SJSA1 (cell line): ENCODE measurements at regions not wholly inside any gene's neighbourhood (a gene's known extent, or its start where the extent isn't known, plus 50 kb on each side); places are given as distances from the start of the nearest gene placed in this dataset.
A peak's percentile ranks its signal among the peaks of the same experiment; 100 is the strongest.

Experiments used
- DNase-seq, 2 experiments: peaks; one replicate each; pipeline ENCODE4 v3.0.0-alpha.2; 2015 to 2020; ENCODE audit warnings: low spot score in 2 of 2, low read depth in 1 of 2
- H3K27ac ChIP-seq: fragments of 250-450 bp; sonication (Bioruptor Pico); 2 replicates; pipeline ENCODE4 v1.5.1; 2020; ENCODE audit warnings: mild to moderate bottlenecking, moderate library complexity
- H3K27me3 ChIP-seq: fragments of 250-450 bp; sonication (Bioruptor Pico); replicated peaks from 2 replicates; pipeline ENCODE4 v1.5.1; 2020; ENCODE audit warnings: mild to moderate bottlenecking, moderate library complexity
- H3K36me3 ChIP-seq: fragments of 250-450 bp; sonication (Bioruptor Pico); 2 replicates; pipeline ENCODE4 v1.5.1; 2020; ENCODE audit warnings: mild to moderate bottlenecking
- H3K4me1 ChIP-seq: fragments of 250-450 bp; sonication (Bioruptor Pico); replicated peaks from 2 replicates; pipeline ENCODE4 v1.6.1; 2021; ENCODE audit warnings: mild to moderate bottlenecking
- H3K4me3 ChIP-seq: fragments of 250-450 bp; sonication (Bioruptor Pico); 2 replicates; pipeline ENCODE4 v1.5.1; 2020; ENCODE audit warnings: mild to moderate bottlenecking
- H3K9me3 ChIP-seq: fragments of 250-450 bp; sonication (Bioruptor Pico); replicated peaks from 2 replicates; pipeline ENCODE4 v1.5.1; 2020; ENCODE audit warnings: mild to moderate bottlenecking

GRCh38 chr2:71846669-71847291 is 300.9 kb downstream of the CYP26B1 start:
- H3K9me3 ChIP-seq = no peaks in the 10 kb centered on the region
- peaks cover 21% of the 10 kb centered on the region for H3K4me1 ChIP-seq
- H3K36me3 ChIP-seq = no peaks in the 10 kb centered on the region
- no peak for DNase-seq
- no peak overlapping the region for H3K4me3 ChIP-seq
- H3K27me3 ChIP-seq = no peaks in the 10 kb centered on the region
- H3K27ac ChIP-seq = no peak overlapping the region

- DNase-seq = no peak
- H3K4me1 ChIP-seq = peaks cover 17% of the 10 kb centered on the region
- H3K27me3 ChIP-seq = no peaks in the 10 kb centered on the region
- no peaks in the 10 kb centered on the region for H3K36me3 ChIP-seq
- no peak overlapping the region for H3K4me3 ChIP-seq
- H3K9me3 ChIP-seq = no peaks in the 10 kb centered on the region
- no peak overlapping the region for H3K27ac ChIP-seq
Measured at GRCh38 chr2:71846072-71846471, 301.6 kb downstream of the CYP26B1 start.

GRCh38 chr2:71844967-71845366 is 302.7 kb downstream of the CYP26B1 start:
- Histone ChIP-seq H3K36me3 (no peaks in the 10 kb centered on the region), H3K27ac (no peak overlapping the region), H3K27me3 (no peaks in the 10 kb centered on the region), H3K4me3 (no peak overlapping the region), H3K9me3 (no peaks in the 10 kb centered on the region), H3K4me1 (peaks cover 14% of the 10 kb centered on the region)
- DNase-seq = no peak

GRCh38 chr2:71843391-71843850 is 304.2 kb downstream of the CYP26B1 start:
- Histone ChIP-seq H3K27ac (no peak overlapping the region), H3K4me1 (peaks cover 14% of the 10 kb centered on the region), H3K9me3 (no peaks in the 10 kb centered on the region), H3K4me3 (no peak overlapping the region), H3K27me3 (no peaks in the 10 kb centered on the region), H3K36me3 (no peaks in the 10 kb centered on the region)
- peak; percentile 68 to 74 for DNase-seq

GRCh38 chr2:71842744-71843143 is 304.9 kb downstream of the CYP26B1 start:
- DNase-seq = no peak
- no peak overlapping the region for H3K27ac ChIP-seq
- H3K36me3 ChIP-seq = no peaks in the 10 kb centered on the region
- H3K9me3 ChIP-seq = no peaks in the 10 kb centered on the region
- peaks cover 14% of the 10 kb centered on the region for H3K4me1 ChIP-seq
- no peak overlapping the region for H3K4me3 ChIP-seq
- H3K27me3 ChIP-seq = no peaks in the 10 kb centered on the region

- no peaks in the 10 kb centered on the region for H3K36me3 ChIP-seq
- H3K4me3 ChIP-seq = no peak overlapping the region
- no peak overlapping the region for H3K27ac ChIP-seq
- H3K27me3 ChIP-seq = no peaks in the 10 kb centered on the region
- no peak for DNase-seq
- no peaks in the 10 kb centered on the region for H3K9me3 ChIP-seq
- peaks cover 14% of the 10 kb centered on the region for H3K4me1 ChIP-seq
Measured at GRCh38 chr2:71839826-71840225, 307.8 kb downstream of the CYP26B1 start.

- Histone ChIP-seq H3K4me3 (no peak overlapping the region), H3K27me3 (no peaks in the 10 kb centered on the region), H3K36me3 (no peaks in the 10 kb centered on the region), H3K4me1 (peaks cover 32% of the 10 kb centered on the region), H3K27ac (no peak overlapping the region), H3K9me3 (no peaks in the 10 kb centered on the region)
- no peak for DNase-seq
Measured at GRCh38 chr2:71834796-71835195, 312.9 kb downstream of the CYP26B1 start.

- H3K27me3 ChIP-seq = no peaks in the 10 kb centered on the region
- no peak overlapping the region for H3K4me3 ChIP-seq
- H3K4me1 ChIP-seq = peaks cover 38% of the 10 kb centered on the region
- no peaks in the 10 kb centered on the region for H3K9me3 ChIP-seq
- no peaks in the 10 kb centered on the region for H3K36me3 ChIP-seq
- H3K27ac ChIP-seq = no peak overlapping the region
- DNase-seq = no peak
Measured at GRCh38 chr2:71833855-71834560, 313.7 kb downstream of the CYP26B1 start.

- Histone ChIP-seq H3K27ac (no peak overlapping the region), H3K36me3 (no peaks in the 10 kb centered on the region), H3K4me1 (peaks cover 38% of the 10 kb centered on the region)
Measured at GRCh38 chr2:71833272-71833671, 314.4 kb downstream of the CYP26B1 start.

GRCh38 chr2:71832844-71833243 is 314.8 kb downstream of the CYP26B1 start:
- H3K27ac ChIP-seq = 0 out of 2 replicates have a peak overlapping the region, but pooled peaks have one; percentile 88
- no peak for DNase-seq
- peaks cover 38% of the 10 kb centered on the region for H3K4me1 ChIP-seq
- H3K4me3 ChIP-seq = no peak overlapping the region
- no peaks in the 10 kb centered on the region for H3K27me3 ChIP-seq
- no peaks in the 10 kb centered on the region for H3K9me3 ChIP-seq
- no peaks in the 10 kb centered on the region for H3K36me3 ChIP-seq

More at GRCh38 chr2:71833272-71833671, 314.4 kb downstream of the CYP26B1 start:
- Histone ChIP-seq H3K9me3 (no peaks in the 10 kb centered on the region), H3K27me3 (no peaks in the 10 kb centered on the region), H3K4me3 (no peak overlapping the region)
- DNase-seq = no peak

GRCh38 chr2:71832388-71832787 is 315.3 kb downstream of the CYP26B1 start:
- H3K27me3 ChIP-seq = no peaks in the 10 kb centered on the region
- H3K9me3 ChIP-seq = no peaks in the 10 kb centered on the region
- DNase-seq = peak in 1 of 2 experiments; percentile 22
- no peak overlapping the region for H3K4me3 ChIP-seq
- H3K4me1 ChIP-seq = peaks cover 38% of the 10 kb centered on the region
- no peaks in the 10 kb centered on the region for H3K36me3 ChIP-seq
- peak overlapping the region; percentile 88; the same call in 1 of the 2 replicates for H3K27ac ChIP-seq

- peaks cover 38% of the 10 kb centered on the region for H3K4me1 ChIP-seq
- H3K4me3 ChIP-seq = no peak overlapping the region
- no peaks in the 10 kb centered on the region for H3K9me3 ChIP-seq
- peak; percentile 88 to 90 for DNase-seq
- no peaks in the 10 kb centered on the region for H3K27me3 ChIP-seq
- no peaks in the 10 kb centered on the region for H3K36me3 ChIP-seq
- H3K27ac ChIP-seq = peak overlapping the region; percentile 88
Measured at GRCh38 chr2:71831193-71831577, 316.5 kb downstream of the CYP26B1 start.

GRCh38 chr2:71830497-71831192 is 317.0 kb downstream of the CYP26B1 start:
- Histone ChIP-seq H3K9me3 (no peaks in the 10 kb centered on the region), H3K4me3 (no peak overlapping the region), H3K4me1 (peaks cover 38% of the 10 kb centered on the region), H3K27ac (peak overlapping the region; percentile 88), H3K36me3 (no peaks in the 10 kb centered on the region), H3K27me3 (no peaks in the 10 kb centered on the region)
- DNase-seq = no peak

- Histone ChIP-seq H3K4me3 (no peak overlapping the region), H3K4me1 (peaks cover 38% of the 10 kb centered on the region), H3K27me3 (no peaks in the 10 kb centered on the region), H3K27ac (no peak overlapping the region), H3K36me3 (no peaks in the 10 kb centered on the region), H3K9me3 (no peaks in the 10 kb centered on the region)
- no peak for DNase-seq
Measured at GRCh38 chr2:71829008-71829407, 318.7 kb downstream of the CYP26B1 start.
